ENCODE measurements at regions not wholly inside any gene's neighbourhood (a gene's known extent, or its start where the extent isn't known, plus 50 kb on each side); places are given as distances from the start of the nearest gene placed in this dataset.

GRCh38 chr2:193294371-193294770 lies 1099.6 kb upstream of the TMEFF2 start:
- TF ChIP-seq CTCF (IDR thresholded peaks at IDR 0.05) (no peak), POLR2A (IDR thresholded peaks at IDR 0.05) (no peak)
